SK-N-SH treated with all-trans-retinoic acid at 6 μM for 48 hours (cell line): ENCODE measurements at regions not wholly inside any gene's neighbourhood (a gene's known extent, or its start where the extent isn't known, plus 50 kb on each side); places are given as distances from the start of the nearest gene placed in this dataset.
"Not testable (repeated sequence)": the region's sequence is repeated elsewhere in the genome, so short reads cannot be mapped to it uniquely, and the experiment has no call there.

Experiments
- ATAC-seq: fragments of 200-7000 bp; cut with Tn5 transposase; 3 replicates; pipeline ENCODE4 v1.9.1; 2020; ENCODE audit warnings: mild to moderate bottlenecking, moderate library complexity
- ARNTL ChIP-seq: fragments of 450-650 bp; formaldehyde crosslinking; IDR thresholded peaks from 2 replicates; pipeline ENCODE4 v1.5.0; 2020; ENCODE audit warnings: low read depth, mild to moderate bottlenecking, moderate library complexity, borderline replicate concordance
- BACH2 ChIP-seq: fragments of 250-450 bp; sonication (Bioruptor Pico); IDR thresholded peaks from 2 replicates; pipeline ENCODE4 v1.9.0; 2021; ENCODE audit warnings: mild to moderate bottlenecking, borderline replicate concordance
- CREB5 ChIP-seq: fragments of 250-450 bp; sonication (Bioruptor Pico); IDR thresholded peaks from 2 replicates; pipeline ENCODE4 v1.5.1; 2020; ENCODE audit warnings: low read depth, mild to moderate bottlenecking, moderate library complexity
- CSDC2 ChIP-seq: fragments of 250-450 bp; sonication (Bioruptor Pico); IDR thresholded peaks from 2 replicates; pipeline ENCODE4 v1.5.0; 2020; ENCODE audit warnings: mild to moderate bottlenecking, moderate library complexity
- ESRRG ChIP-seq: fragments of 250-450 bp; sonication (Bioruptor Pico); IDR thresholded peaks from 2 replicates; pipeline ENCODE4 v1.6.1; 2021; ENCODE audit warnings: mild to moderate bottlenecking
- GLIS3 ChIP-seq: fragments of 250-450 bp; sonication (Bioruptor Pico); IDR thresholded peaks from 2 replicates; pipeline ENCODE4 v1.5.0; 2020; ENCODE audit warnings: mild to moderate bottlenecking, moderate library complexity
- ISL1 ChIP-seq: fragments of 250-450 bp; sonication (Bioruptor Pico); IDR thresholded peaks from 2 replicates; pipeline ENCODE4 v2.1.2; 2022; ENCODE audit warnings: mild to moderate bottlenecking, moderate library complexity
- PATZ1 ChIP-seq: fragments of 250-450 bp; sonication (Bioruptor Pico); IDR thresholded peaks from 2 replicates; pipeline ENCODE4 v1.8.0; 2020; ENCODE audit warnings: mild to moderate bottlenecking, moderate library complexity, borderline replicate concordance
- POU6F1 ChIP-seq: fragments of 250-450 bp; sonication (Bioruptor Pico); IDR thresholded peaks from 2 replicates; pipeline ENCODE4 v1.8.0; 2021; ENCODE audit warnings: low read depth, mild to moderate bottlenecking, moderate library complexity, borderline replicate concordance
- PPARA ChIP-seq: fragments of 250-450 bp; sonication (Bioruptor Pico); IDR thresholded peaks from 2 replicates; pipeline ENCODE4 v1.5.0; 2020; ENCODE audit warnings: mild to moderate bottlenecking, borderline replicate concordance
- RARB ChIP-seq: fragments of 250-450 bp; sonication (Bioruptor Pico); IDR thresholded peaks from 2 replicates; pipeline ENCODE4 v1.8.0; 2021; ENCODE audit warnings: mild to moderate bottlenecking, moderate library complexity
- SNAI2 ChIP-seq: fragments of 250-450 bp; sonication (Bioruptor Pico); IDR thresholded peaks from 2 replicates; pipeline ENCODE4 v1.5.0; 2020; ENCODE audit warnings: mild to moderate bottlenecking, moderate library complexity
- TCF4 ChIP-seq: fragments of 250-450 bp; sonication (Bioruptor Pico); IDR thresholded peaks from 2 replicates; pipeline ENCODE4 v1.8.0; 2021; ENCODE audit warnings: mild to moderate bottlenecking, moderate library complexity, borderline replicate concordance
- TOX ChIP-seq: fragments of 250-450 bp; sonication (Bioruptor Pico); IDR thresholded peaks from 2 replicates; pipeline ENCODE4 v1.8.0; 2021; ENCODE audit warnings: mild to moderate bottlenecking, moderate library complexity, borderline replicate concordance
- ZC3H10 ChIP-seq: fragments of 250-450 bp; sonication (Bioruptor Pico); IDR thresholded peaks from 2 replicates; pipeline ENCODE4 v1.5.1; 2021; ENCODE audit warnings: mild to moderate bottlenecking, moderate library complexity
- ZFP3 ChIP-seq: fragments of 250-450 bp; sonication (Bioruptor Pico); IDR thresholded peaks from 2 replicates; pipeline ENCODE4 v1.5.0; 2020; ENCODE audit warnings: mild to moderate bottlenecking, moderate library complexity
- ZFP30 ChIP-seq: fragments of 450-650 bp; formaldehyde crosslinking; IDR thresholded peaks from 2 replicates; pipeline ENCODE4 v1.5.0; 2022; ENCODE audit warnings: mild to moderate bottlenecking, moderate library complexity
- ZNF565 ChIP-seq: fragments of 450-650 bp; formaldehyde crosslinking; conservative IDR thresholded peaks from 2 replicates; pipeline ENCODE4 v1.5.0; 2020; ENCODE audit warnings: low read depth, mild to moderate bottlenecking, moderate library complexity
- ZNF70 ChIP-seq: fragments of 450-650 bp; formaldehyde crosslinking; IDR thresholded peaks from 2 replicates; pipeline ENCODE4 v1.5.0; 2020; ENCODE audit warnings: mild to moderate bottlenecking, moderate library complexity
- TF ChIP-seq, protein P1 (sequence below): fragments of 250-450 bp; sonication (Bioruptor Pico); IDR thresholded peaks from 2 replicates; pipeline ENCODE4 v1.5.0; 2020; ENCODE audit warnings: mild to moderate bottlenecking, moderate library complexity
- TF ChIP-seq, protein P2 (sequence below): fragments of 250-450 bp; sonication (Bioruptor Pico); IDR thresholded peaks from 2 replicates; pipeline ENCODE4 v1.5.1; 2021; ENCODE audit warnings: mild to moderate bottlenecking, moderate library complexity

DNA sequence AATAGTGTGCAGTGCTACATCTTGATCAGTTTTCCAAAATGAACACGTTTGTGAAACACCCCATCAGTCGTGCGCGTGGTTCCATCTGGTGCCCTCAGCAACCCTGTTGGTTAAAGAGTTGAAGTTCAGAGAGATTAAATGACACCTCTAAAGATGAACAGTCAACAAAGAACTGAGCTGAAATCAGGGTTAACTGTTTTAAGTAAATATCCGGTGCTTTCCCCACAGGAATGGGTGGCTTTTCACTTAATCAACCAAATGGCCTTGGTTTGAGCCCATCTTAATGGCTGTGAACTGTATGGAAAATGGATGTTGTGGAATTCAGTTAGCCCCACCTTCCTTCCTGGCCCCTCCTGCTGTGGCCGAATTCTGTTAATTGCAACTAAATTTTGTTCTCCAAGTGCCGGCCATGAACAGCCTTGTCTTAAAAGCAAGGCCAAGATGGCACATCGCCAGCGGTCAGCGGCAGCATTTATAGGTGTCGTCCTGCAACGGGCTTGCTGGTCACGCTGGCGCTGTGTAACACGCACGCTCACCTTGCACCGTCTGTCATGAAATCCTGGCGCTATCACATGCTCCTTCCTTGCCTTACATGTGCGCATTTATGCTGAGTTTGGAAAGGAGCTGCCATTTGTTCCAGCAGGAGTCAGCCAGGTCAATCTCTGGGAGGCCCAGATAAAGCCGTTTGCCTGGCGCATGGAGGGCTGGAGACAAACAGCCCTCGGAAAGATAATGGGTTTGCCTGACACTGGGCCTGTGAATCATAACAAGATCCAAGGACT is 164.5 kb downstream of the ERMARD start:
- no peak for ATAC-seq
- TF ChIP-seq PATZ1 (no peak), SNAI2 (CRISPR knock-in tag) (no peak), BACH2 (CRISPR knock-in tag) (no peak), ZC3H10 (CRISPR knock-in tag) (no peak), ZNF70 (CRISPR knock-in tag) (no peak), GLIS3 (CRISPR knock-in tag) (no peak), RARB (no peak), TOX (CRISPR knock-in tag) (no peak), ZNF565 (CRISPR knock-in tag) (no peak), CREB5 (CRISPR knock-in tag) (no peak), PPARA (CRISPR knock-in tag) (no peak), TCF4 (CRISPR knock-in tag) (no peak), ZFP30 (CRISPR knock-in tag) (no peak)
- TF ChIP-seq, protein P1, sequence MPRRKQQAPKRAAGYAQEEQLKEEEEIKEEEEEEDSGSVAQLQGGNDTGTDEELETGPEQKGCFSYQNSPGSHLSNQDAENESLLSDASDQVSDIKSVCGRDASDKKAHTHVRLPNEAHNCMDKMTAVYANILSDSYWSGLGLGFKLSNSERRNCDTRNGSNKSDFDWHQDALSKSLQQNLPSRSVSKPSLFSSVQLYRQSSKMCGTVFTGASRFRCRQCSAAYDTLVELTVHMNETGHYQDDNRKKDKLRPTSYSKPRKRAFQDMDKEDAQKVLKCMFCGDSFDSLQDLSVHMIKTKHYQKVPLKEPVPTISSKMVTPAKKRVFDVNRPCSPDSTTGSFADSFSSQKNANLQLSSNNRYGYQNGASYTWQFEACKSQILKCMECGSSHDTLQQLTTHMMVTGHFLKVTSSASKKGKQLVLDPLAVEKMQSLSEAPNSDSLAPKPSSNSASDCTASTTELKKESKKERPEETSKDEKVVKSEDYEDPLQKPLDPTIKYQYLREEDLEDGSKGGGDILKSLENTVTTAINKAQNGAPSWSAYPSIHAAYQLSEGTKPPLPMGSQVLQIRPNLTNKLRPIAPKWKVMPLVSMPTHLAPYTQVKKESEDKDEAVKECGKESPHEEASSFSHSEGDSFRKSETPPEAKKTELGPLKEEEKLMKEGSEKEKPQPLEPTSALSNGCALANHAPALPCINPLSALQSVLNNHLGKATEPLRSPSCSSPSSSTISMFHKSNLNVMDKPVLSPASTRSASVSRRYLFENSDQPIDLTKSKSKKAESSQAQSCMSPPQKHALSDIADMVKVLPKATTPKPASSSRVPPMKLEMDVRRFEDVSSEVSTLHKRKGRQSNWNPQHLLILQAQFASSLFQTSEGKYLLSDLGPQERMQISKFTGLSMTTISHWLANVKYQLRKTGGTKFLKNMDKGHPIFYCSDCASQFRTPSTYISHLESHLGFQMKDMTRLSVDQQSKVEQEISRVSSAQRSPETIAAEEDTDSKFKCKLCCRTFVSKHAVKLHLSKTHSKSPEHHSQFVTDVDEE (CRISPR knock-in tag): no peak
- TF ChIP-seq, protein P2, sequence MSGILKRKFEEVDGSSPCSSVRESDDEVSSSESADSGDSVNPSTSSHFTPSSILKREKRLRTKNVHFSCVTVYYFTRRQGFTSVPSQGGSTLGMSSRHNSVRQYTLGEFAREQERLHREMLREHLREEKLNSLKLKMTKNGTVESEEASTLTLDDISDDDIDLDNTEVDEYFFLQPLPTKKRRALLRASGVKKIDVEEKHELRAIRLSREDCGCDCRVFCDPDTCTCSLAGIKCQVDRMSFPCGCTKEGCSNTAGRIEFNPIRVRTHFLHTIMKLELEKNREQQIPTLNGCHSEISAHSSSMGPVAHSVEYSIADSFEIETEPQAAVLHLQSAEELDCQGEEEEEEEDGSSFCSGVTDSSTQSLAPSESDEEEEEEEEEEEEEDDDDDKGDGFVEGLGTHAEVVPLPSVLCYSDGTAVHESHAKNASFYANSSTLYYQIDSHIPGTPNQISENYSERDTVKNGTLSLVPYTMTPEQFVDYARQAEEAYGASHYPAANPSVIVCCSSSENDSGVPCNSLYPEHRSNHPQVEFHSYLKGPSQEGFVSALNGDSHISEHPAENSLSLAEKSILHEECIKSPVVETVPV (CRISPR knock-in tag): no peak

DNA sequence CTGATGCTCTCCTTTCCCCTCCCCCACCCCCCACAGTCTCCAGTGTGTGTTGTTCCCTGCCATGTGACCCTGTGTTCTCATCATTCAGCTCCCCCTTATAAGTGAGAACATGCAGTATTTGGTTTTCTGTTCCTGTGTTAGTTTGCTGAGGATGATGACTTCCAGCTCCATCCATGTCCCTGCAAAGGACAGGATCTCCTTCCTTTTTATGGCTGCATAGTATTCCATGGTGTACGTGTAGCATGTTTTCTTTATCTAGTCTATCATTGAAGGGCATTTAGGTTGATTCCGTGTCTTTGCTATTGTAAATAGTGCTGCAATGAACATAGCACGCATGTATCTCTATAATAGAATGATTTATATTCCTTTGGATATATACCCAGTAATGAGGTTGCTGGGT is 162.3 kb downstream of the ERMARD start:
- ATAC-seq: not testable (repeated sequence)

GRCh38 chr6:169913096-169913638 is 161.7 kb downstream of the ERMARD start:
- ATAC-seq: no peak
- no peak for TF ChIP-seq CREB5 (CRISPR knock-in tag)
- no peak for TF ChIP-seq CSDC2 (CRISPR knock-in tag)
- no peak for TF ChIP-seq BACH2 (CRISPR knock-in tag)
- no peak for TF ChIP-seq ARNTL (CRISPR knock-in tag)
- no peak for TF ChIP-seq TOX (CRISPR knock-in tag)
- TF ChIP-seq ZFP3 (CRISPR knock-in tag): no peak
- TF ChIP-seq ZC3H10 (CRISPR knock-in tag): no peak
- no peak for TF ChIP-seq RARB
- no peak for TF ChIP-seq POU6F1 (CRISPR knock-in tag)
- TF ChIP-seq ZNF565 (CRISPR knock-in tag): no peak
- TF ChIP-seq PATZ1: no peak
- no peak for TF ChIP-seq ISL1 (CRISPR knock-in tag)
- no peak for TF ChIP-seq GLIS3 (CRISPR knock-in tag)
- no peak for TF ChIP-seq ESRRG (CRISPR knock-in tag)
- TF ChIP-seq TCF4 (CRISPR knock-in tag): no peak
